PC-9 (cell line): ENCODE measurements at regions not wholly inside any gene's neighbourhood (a gene's known extent, or its start where the extent isn't known, plus 50 kb on each side); places are given as distances from the start of the nearest gene placed in this dataset.

ENCODE experiments used
- BruUV-seq: library from RNA; stranded (reverse); fragments of 400-500 nt; replicated peaks from 2 replicates; lab custom pipeline; 2021; lab: Mats Ljungman, UMichigan
- CTCF ChIA-PET: fragments of 300-600 bp; sonication (Branson Sonifier 250); formaldehyde crosslinking; loops from one replicate; lab custom pipeline; 2022; ENCODE audit warnings: antibody characterized with exemption; lab: Charles Lee
- POLR2A ChIA-PET: fragments of 300-600 bp; sonication (Branson Sonifier 250); formaldehyde crosslinking; loops from one replicate; lab custom pipeline; 2022; ENCODE audit warnings: antibody characterized with exemption; ENCODE audit not compliant: unreplicated experiment; lab: Charles Lee
- DNase-seq, 2 experiments: peaks; one replicate each; pipeline versions ENCODE4 v3.0.0 to v3.0.0-alpha.2; 2015 to 2022; ENCODE audit warnings: mixed read lengths in 1 of 2
- H2AFZ ChIP-seq: fragments of 200-600 bp; sonication (generic); 2 replicates; pipeline ENCODE4 v1.8.1; 2017; ENCODE audit warnings: antibody characterized with exemption
- H3F3A ChIP-seq: fragments of 200-600 bp; sonication (generic); 2 replicates; pipeline ENCODE4 v1.8.1; 2017; ENCODE audit warnings: antibody characterized with exemption, mild to moderate bottlenecking, low read depth; ENCODE audit not compliant: insufficient read depth
- H3K27ac ChIP-seq: fragments of 200-600 bp; sonication (generic); 2 replicates; pipeline ENCODE4 v1.6.1; 2016; ENCODE audit warnings: mixed run types
- H3K27me3 ChIP-seq: fragments of 200-600 bp; sonication (generic); 2 replicates; pipeline ENCODE4 v1.6.1; 2016; ENCODE audit warnings: low read depth, mixed run types; ENCODE audit not compliant: insufficient read depth
- H3K36me3 ChIP-seq: fragments of 200-600 bp; sonication (generic); 2 replicates; pipeline ENCODE4 v1.6.1; 2016; ENCODE audit warnings: low read depth, mixed run types
- H3K4me1 ChIP-seq: fragments of 200-600 bp; sonication (generic); replicated peaks from 2 replicates; pipeline ENCODE4 v1.6.1; 2016; ENCODE audit warnings: mixed run types; ENCODE audit not compliant: insufficient read depth
- H3K4me2 ChIP-seq: fragments of 200-600 bp; sonication (generic); 2 replicates; pipeline ENCODE4 v1.6.1; 2017; ENCODE audit warnings: mixed run types
- H3K4me3 ChIP-seq: fragments of 200-600 bp; sonication (generic); 2 replicates; pipeline ENCODE4 v1.6.1; 2016; ENCODE audit warnings: mixed run types
- H3K79me2 ChIP-seq: fragments of 200-600 bp; sonication (generic); 2 replicates; pipeline ENCODE4 v1.6.1; 2017; ENCODE audit warnings: low read depth, mixed run types
- H3K9me2 ChIP-seq: fragments of 200-600 bp; sonication (generic); 2 replicates; pipeline ENCODE4 v1.8.1; 2017; ENCODE audit warnings: mild to moderate bottlenecking; ENCODE audit not compliant: insufficient read depth
- H3K9me3 ChIP-seq: fragments of 200-600 bp; sonication (generic); 2 replicates; pipeline ENCODE4 v1.8.1; 2016; ENCODE audit warnings: low read depth; ENCODE audit not compliant: insufficient read depth
- H4K20me1 ChIP-seq: fragments of 200-600 bp; sonication (generic); 2 replicates; pipeline ENCODE4 v1.8.1; 2017; ENCODE audit not compliant: insufficient read depth
- EZH2 ChIP-seq: fragments of 200-600 bp; sonication (generic); IDR thresholded peaks from 2 replicates; pipeline ENCODE4 v1.8.0; 2017; ENCODE audit warnings: antibody characterized with exemption, low read depth
- intact Hi-C: fragments of 100-400 bp; cut with micrococcal nuclease; formaldehyde crosslinking; loops from one replicate; pipeline ENCODE4 v1.10.0; 2022; ENCODE audit not compliant: unreplicated experiment
- TF ChIP-seq, protein P1 (sequence below): fragments of 200-600 bp; sonication (generic); conservative IDR thresholded peaks from 2 replicates; pipeline ENCODE4 v1.6.1; 2017; ENCODE audit warnings: mixed run types, antibody characterized with exemption, mild to moderate bottlenecking, moderate library complexity

- no peak for DNase-seq
- no peaks in the 10 kb centered on the region for H3K9me2 ChIP-seq
- intact Hi-C loops, result loop anchor here (5.0 kb wide), 3 partner anchors 82 to 313 kb away; partner anchors contain the start of gene MAMLD1
- CTCF ChIA-PET, result no interaction called here
- H3K4me1 ChIP-seq, result peaks cover 31% of the 10 kb centered on the region
- peaks cover 17% of the 10 kb centered on the region for H3F3A ChIP-seq
- BruUV-seq, result no TSS peak
- H3K79me2 ChIP-seq, result no peaks in the 10 kb centered on the region
- no peak overlapping the region for H3K4me3 ChIP-seq
- POLR2A ChIA-PET, result no interaction called here
- no peaks in the 10 kb centered on the region for H4K20me1 ChIP-seq
- H3K4me2 ChIP-seq, result no peak overlapping the region
- H3K9me3 ChIP-seq, result no peaks in the 10 kb centered on the region
- H3K27ac ChIP-seq, result no peak overlapping the region
- no peaks in the 10 kb centered on the region for H3K36me3 ChIP-seq
- no peak overlapping the region for H2AFZ ChIP-seq
- H3K27me3 ChIP-seq, result no peaks in the 10 kb centered on the region
- TF ChIP-seq, protein P1, sequence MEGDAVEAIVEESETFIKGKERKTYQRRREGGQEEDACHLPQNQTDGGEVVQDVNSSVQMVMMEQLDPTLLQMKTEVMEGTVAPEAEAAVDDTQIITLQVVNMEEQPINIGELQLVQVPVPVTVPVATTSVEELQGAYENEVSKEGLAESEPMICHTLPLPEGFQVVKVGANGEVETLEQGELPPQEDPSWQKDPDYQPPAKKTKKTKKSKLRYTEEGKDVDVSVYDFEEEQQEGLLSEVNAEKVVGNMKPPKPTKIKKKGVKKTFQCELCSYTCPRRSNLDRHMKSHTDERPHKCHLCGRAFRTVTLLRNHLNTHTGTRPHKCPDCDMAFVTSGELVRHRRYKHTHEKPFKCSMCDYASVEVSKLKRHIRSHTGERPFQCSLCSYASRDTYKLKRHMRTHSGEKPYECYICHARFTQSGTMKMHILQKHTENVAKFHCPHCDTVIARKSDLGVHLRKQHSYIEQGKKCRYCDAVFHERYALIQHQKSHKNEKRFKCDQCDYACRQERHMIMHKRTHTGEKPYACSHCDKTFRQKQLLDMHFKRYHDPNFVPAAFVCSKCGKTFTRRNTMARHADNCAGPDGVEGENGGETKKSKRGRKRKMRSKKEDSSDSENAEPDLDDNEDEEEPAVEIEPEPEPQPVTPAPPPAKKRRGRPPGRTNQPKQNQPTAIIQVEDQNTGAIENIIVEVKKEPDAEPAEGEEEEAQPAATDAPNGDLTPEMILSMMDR, result no peak
- no peak for TF ChIP-seq EZH2
Observed at GRCh38 chrX:150049647-150050046, 111.4 kb upstream of the EOLA2 start.

DNA sequence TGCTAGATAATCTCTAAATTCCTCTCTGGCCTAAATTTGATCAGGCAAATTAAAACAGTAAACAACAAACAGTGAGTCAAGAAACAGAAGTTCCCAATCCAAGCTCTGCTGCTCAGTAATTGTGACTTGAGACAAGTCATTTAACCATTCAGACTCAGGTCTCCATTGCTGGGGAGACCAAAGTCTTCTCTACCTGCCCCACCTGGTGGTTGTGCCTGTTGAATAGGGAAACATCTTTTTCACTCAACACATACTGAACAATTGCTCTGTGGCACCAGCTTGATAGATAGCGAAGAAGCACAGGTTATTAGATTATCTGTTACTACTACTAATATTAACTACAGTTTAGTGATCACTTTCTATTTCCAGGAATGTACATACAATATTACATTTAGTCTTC, 112.1 kb upstream of the EOLA2 start:
- Histone ChIP-seq H3K4me3 (no peak overlapping the region), H3K27me3 (no peaks in the 10 kb centered on the region), H3K36me3 (no peaks in the 10 kb centered on the region), H3K4me2 (peak overlapping the region; percentile 37; the same call in 1 of the 2 replicates), H3K4me1 (peaks cover 31% of the 10 kb centered on the region), H3K79me2 (no peaks in the 10 kb centered on the region), H3K9me3 (no peaks in the 10 kb centered on the region), H2AFZ (no peak overlapping the region), H3K9me2 (no peaks in the 10 kb centered on the region), H3F3A (peaks cover 17% of the 10 kb centered on the region), H4K20me1 (no peaks in the 10 kb centered on the region), H3K27ac (peak overlapping the region; percentile 79)
- DNase-seq, result no peak
- intact Hi-C loops, result loop anchor here (5.0 kb wide), 3 partner anchors 83 to 312 kb away; partner anchors contain the start of gene MAMLD1
- TF ChIP-seq, protein P1, result no peak; the same call in 1 of the 2 replicates
- no peak for TF ChIP-seq EZH2
- ChIA-PET CTCF (interaction anchor here (0.7 kb wide), 1 partner anchor 110 kb away, joined by 5 read pairs; no protein-coding TSS in a partner anchor), POLR2A (no interaction called here)
- no TSS peak for BruUV-seq

DNA sequence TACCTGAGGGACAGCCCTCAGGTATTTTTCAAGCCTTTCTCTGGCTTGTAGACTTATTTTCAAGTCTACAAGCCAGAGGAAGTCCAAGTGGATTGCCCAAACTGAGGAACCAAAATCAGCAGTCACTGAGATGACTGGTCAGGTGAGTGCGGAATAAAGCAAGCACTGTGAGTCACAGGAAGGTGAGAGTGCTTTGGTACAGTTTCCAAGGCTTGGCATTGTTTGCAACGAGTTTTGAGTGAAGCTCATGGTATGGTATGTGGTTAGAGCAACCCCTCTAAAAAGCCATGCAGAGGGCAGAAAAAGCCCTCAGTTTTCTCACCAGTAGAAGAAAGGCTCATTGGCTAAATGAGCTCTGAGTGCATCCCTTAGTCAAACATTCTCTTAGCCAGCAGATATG, 112.8 kb upstream of the EOLA2 start:
- intact Hi-C loops, result loop anchor here (5.0 kb wide), 3 partner anchors 84 to 311 kb away; partner anchors contain the start of gene MAMLD1
- CTCF ChIA-PET, result interaction anchor here (0.7 kb wide), 1 partner anchor 111 kb away, joined by 5 read pairs; no protein-coding TSS in a partner anchor
- no TSS peak for BruUV-seq

More for the DNA sequence above, 112.8 kb upstream of the EOLA2 start:
- Histone ChIP-seq H3K4me2 (peak overlapping the region; percentile 37), H3K4me1 (peaks cover 31% of the 10 kb centered on the region), H3K27ac (peak overlapping the region; percentile 79), H3F3A (peaks cover 17% of the 10 kb centered on the region), H3K4me3 (no peak overlapping the region), H3K36me3 (no peaks in the 10 kb centered on the region), H3K79me2 (no peaks in the 10 kb centered on the region), H3K9me3 (no peaks in the 10 kb centered on the region), H3K9me2 (no peaks in the 10 kb centered on the region), H4K20me1 (no peaks in the 10 kb centered on the region), H2AFZ (no peak overlapping the region), H3K27me3 (no peaks in the 10 kb centered on the region)
- POLR2A ChIA-PET, result no interaction called here
- peak; percentile 58 to 90 for DNase-seq
- TF ChIP-seq EZH2, result no peak
- TF ChIP-seq, protein P1, result no peak
